Mesothelial cell of epicardium (in vitro differentiated cells): ENCODE measurements at regions not wholly inside any gene's neighbourhood (a gene's known extent, or its start where the extent isn't known, plus 50 kb on each side); places are given as distances from the start of the nearest gene placed in this dataset.

Source experiments
- DNase-seq, 2 experiments: peaks; one replicate each; pipeline ENCODE4 v3.0.0; 2021; ENCODE audit warnings: low spot score in 2 of 2; ENCODE audit not compliant: unreplicated experiment in 2 of 2
- H3K27ac Mint-ChIP-seq: 2 replicates; pipeline ENCODE4 v1.8.0; 2021; ENCODE audit warnings: mixed read lengths
- H3K27me3 Mint-ChIP-seq: 2 replicates; pipeline ENCODE4 v1.8.0; 2021; ENCODE audit warnings: low read depth, mixed read lengths
- H3K36me3 Mint-ChIP-seq: 2 replicates; pipeline ENCODE4 v1.8.0; 2021; ENCODE audit warnings: mixed read lengths
- H3K4me1 Mint-ChIP-seq: 2 replicates; pipeline ENCODE4 v1.8.0; 2021; ENCODE audit warnings: mixed read lengths
- H3K4me3 Mint-ChIP-seq: 2 replicates; pipeline ENCODE4 v1.8.0; 2021; ENCODE audit warnings: mild to moderate bottlenecking, moderate library complexity, mixed read lengths
- H3K9me3 Mint-ChIP-seq: 2 replicates; pipeline ENCODE4 v1.8.0; 2021; ENCODE audit warnings: mixed read lengths
- CTCF ChIP-seq: fragments of 200-600 bp; sonication (generic); IDR thresholded peaks from one replicate; pipeline ENCODE4 v1.5.0; 2021; ENCODE audit warnings: antibody characterized with exemption; ENCODE audit not compliant: unreplicated experiment

- H3K27ac Mint-ChIP-seq, result no peak overlapping the region
- peaks cover 14% of the 10 kb centered on the region for H3K9me3 Mint-ChIP-seq
- H3K4me1 Mint-ChIP-seq, result peaks cover 3% of the 10 kb centered on the region
- H3K36me3 Mint-ChIP-seq, result peaks cover 2% of the 10 kb centered on the region
- no peaks in the 10 kb centered on the region for H3K27me3 Mint-ChIP-seq
- no peak for DNase-seq
- TF ChIP-seq CTCF, result no peak
- no peak overlapping the region for H3K4me3 Mint-ChIP-seq
These were observed 87.1 kb upstream of the FAM174A start for GRCh38 chr5:100448111-100448528.

DNA sequence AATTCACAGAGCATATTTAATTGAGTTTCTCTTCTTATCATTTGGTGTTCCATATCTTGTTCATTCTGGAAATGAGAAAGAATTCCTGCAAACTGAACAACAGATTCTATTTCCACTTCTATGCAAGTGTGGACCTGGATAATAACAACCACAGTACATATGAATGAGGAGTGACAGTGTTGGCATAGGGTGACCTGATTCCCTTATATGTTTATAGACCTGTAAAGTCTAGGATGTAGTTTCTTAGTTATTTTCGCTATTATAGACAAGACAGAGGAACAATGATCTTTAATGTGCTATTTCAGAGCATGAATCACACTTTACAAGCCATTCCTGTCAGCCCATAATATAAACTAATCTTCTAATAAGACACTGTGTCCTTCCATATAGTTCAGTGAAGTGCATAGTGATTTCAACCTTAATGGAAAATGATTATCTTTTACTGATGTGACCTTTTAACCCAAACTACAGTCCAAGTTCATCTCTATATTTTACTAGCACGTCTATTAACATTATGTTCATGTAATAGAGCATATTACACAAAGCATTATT, 88.2 kb upstream of the FAM174A start:
- Mint-ChIP-seq H3K27ac (no peak overlapping the region), H3K4me3 (no peak overlapping the region), H3K4me1 (peaks cover 3% of the 10 kb centered on the region), H3K27me3 (no peaks in the 10 kb centered on the region), H3K36me3 (peaks cover under 1% of the 10 kb centered on the region), H3K9me3 (peaks cover 14% of the 10 kb centered on the region)
- no peak for TF ChIP-seq CTCF
- no peak for DNase-seq

- Mint-ChIP-seq H3K4me1 (peaks cover 3% of the 10 kb centered on the region), H3K4me3 (no peak overlapping the region), H3K27ac (no peak overlapping the region), H3K36me3 (no peaks in the 10 kb centered on the region), H3K27me3 (no peaks in the 10 kb centered on the region), H3K9me3 (no peaks in the 10 kb centered on the region)
- DNase-seq, result no peak
- no peak for TF ChIP-seq CTCF
These were observed 90.2 kb upstream of the FAM174A start for GRCh38 chr5:100444961-100445360.

DNA sequence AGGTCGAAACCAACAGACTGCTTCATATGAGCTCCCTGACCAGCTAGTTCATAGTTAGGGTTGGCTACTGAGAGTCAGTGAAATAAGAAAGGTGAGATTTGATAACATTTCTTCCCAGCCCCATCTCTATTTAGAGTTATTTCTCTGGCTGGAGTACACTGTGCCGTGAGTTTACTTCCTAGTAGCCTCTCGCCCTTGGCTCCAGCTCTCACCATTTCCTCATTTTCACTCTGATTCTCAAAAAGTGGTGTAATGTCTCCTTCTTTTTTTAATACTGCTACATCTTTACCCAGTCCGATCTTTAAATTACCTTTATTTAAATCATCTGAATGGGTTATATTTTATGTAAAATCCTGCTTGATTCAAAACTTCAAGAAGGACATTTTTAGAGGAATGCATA, 100.4 kb upstream of the FAM174A start:
- H3K9me3 Mint-ChIP-seq, result no peaks in the 10 kb centered on the region
- DNase-seq, result no peak
- no peaks in the 10 kb centered on the region for H3K4me1 Mint-ChIP-seq
- H3K4me3 Mint-ChIP-seq, result no peak overlapping the region
- H3K27ac Mint-ChIP-seq, result no peak overlapping the region
- TF ChIP-seq CTCF, result no peak
- no peaks in the 10 kb centered on the region for H3K27me3 Mint-ChIP-seq
- H3K36me3 Mint-ChIP-seq, result no peaks in the 10 kb centered on the region

DNA sequence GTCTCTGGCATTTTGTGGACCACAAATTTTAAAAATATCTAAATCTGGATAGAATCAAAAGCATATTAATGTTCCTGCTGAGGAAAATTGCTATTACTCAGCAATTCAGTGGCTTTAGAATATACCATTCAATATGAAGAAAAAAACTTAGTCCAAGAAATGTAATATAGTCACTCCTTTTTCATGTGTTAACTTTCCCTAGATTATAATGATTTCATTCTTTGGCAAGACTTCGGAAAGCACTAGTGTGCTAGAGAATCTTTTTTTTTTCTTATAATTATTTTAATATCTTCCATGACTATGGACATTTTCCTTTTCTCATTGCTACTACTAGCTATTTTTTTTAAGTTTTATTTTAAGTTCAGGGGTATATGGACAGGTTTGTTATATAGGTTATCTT, 102.4 kb upstream of the FAM174A start:
- no peak for TF ChIP-seq CTCF
- no peaks in the 10 kb centered on the region for H3K9me3 Mint-ChIP-seq
- H3K4me1 Mint-ChIP-seq, result no peaks in the 10 kb centered on the region
- no peak for DNase-seq
- no peak overlapping the region for H3K27ac Mint-ChIP-seq
- no peaks in the 10 kb centered on the region for H3K36me3 Mint-ChIP-seq
- H3K4me3 Mint-ChIP-seq, result no peak overlapping the region
- no peaks in the 10 kb centered on the region for H3K27me3 Mint-ChIP-seq
